ENCODE measurements at regions not wholly inside any gene's neighbourhood (a gene's known extent, or its start where the extent isn't known, plus 50 kb on each side); places are given as distances from the start of the nearest gene placed in this dataset.

- CTCF ChIA-PET = no interaction called here
- H3K4me1 ChIP-seq (ENCODE audit: control insufficient read depth, insufficient read depth, low read length) = no peaks in the 10 kb centered on the region
- ATAC-seq (no peak), DNase-seq (ENCODE audit: low read depth, low spot score) (no peak)
- POLR2A ChIA-PET = no interaction called here
- H3K36me3 ChIP-seq (ENCODE audit: control insufficient read depth, insufficient read depth, low read length) = no peaks in the 10 kb centered on the region
- H3K4me3 ChIP-seq (ENCODE audit: low read depth in 2 of 2, low read length in 2 of 2) = no peak overlapping the region
- BruUV-seq (replicated peaks) = no TSS peak
- no peak for TF ChIP-seq CTCF (IDR thresholded peaks at IDR 0.05)
- TF ChIP-seq POLR2AphosphoS5 (IDR thresholded peaks at IDR 0.05; ENCODE audit: low read depth, low read length) = no peak
- no peak for TF ChIP-seq REST (IDR thresholded peaks at IDR 0.05; ENCODE audit: insufficient read depth in 1 of 2, low read depth in 2 of 2, low read length in 1 of 2)
- TF ChIP-seq SIN3A (IDR thresholded peaks at IDR 0.05; ENCODE audit: borderline replicate concordance, insufficient read depth, low read depth, low read length) = no peak
- TF ChIP-seq TCF7L2 (IDR thresholded peaks at IDR 0.05; ENCODE audit: low read depth, low read length) = no peak
- H3K9me3 ChIP-seq (ENCODE audit: control insufficient read depth, insufficient read depth, low read depth, low read length) = no peaks in the 10 kb centered on the region
- intact Hi-C loops (cut with micrococcal nuclease; ENCODE audit: unreplicated experiment) (no loop called here), in situ Hi-C loops (cut with HindIII; ENCODE audit: low pct_unique_long_range_greater_than_20kb, low sequenced_read_pairs) (no loop called here)
- H3K27ac ChIP-seq (ENCODE audit: low read length) = no peak overlapping the region
- no peaks in the 10 kb centered on the region for H3K27me3 ChIP-seq (ENCODE audit: control insufficient read depth, insufficient read depth, low read length)
Measured at GRCh38 chr16:60452646-60453045, 1583.6 kb downstream of the CDH8 start.

GRCh38 chr16:60438894-60439293, 1597.3 kb downstream of the CDH8 start:
- no peak for ATAC-seq
- H3K4me1 ChIP-seq (ENCODE audit: control insufficient read depth, insufficient read depth, low read length) = no peaks in the 10 kb centered on the region
- BruUV-seq (replicated peaks) = no TSS peak
- no peaks in the 10 kb centered on the region for H3K27me3 ChIP-seq (ENCODE audit: control insufficient read depth, insufficient read depth, low read length)
- H3K36me3 ChIP-seq (ENCODE audit: control insufficient read depth, insufficient read depth, low read length) = no peaks in the 10 kb centered on the region
- no peak for DNase-seq (ENCODE audit: low read depth, low spot score)
- TF ChIP-seq REST (IDR thresholded peaks at IDR 0.05; ENCODE audit: insufficient read depth in 1 of 2, low read depth in 2 of 2, low read length in 1 of 2) = no peak
- no peak for TF ChIP-seq TCF7L2 (IDR thresholded peaks at IDR 0.05; ENCODE audit: low read depth, low read length)
- no peak for TF ChIP-seq POLR2AphosphoS5 (IDR thresholded peaks at IDR 0.05; ENCODE audit: low read depth, low read length)
- TF ChIP-seq SIN3A (IDR thresholded peaks at IDR 0.05; ENCODE audit: borderline replicate concordance, insufficient read depth, low read depth, low read length) = no peak
- POLR2A ChIA-PET = no interaction called here
- no peak overlapping the region for H3K4me3 ChIP-seq (ENCODE audit: low read depth in 2 of 2, low read length in 2 of 2)
- CTCF ChIA-PET = no interaction called here
- in situ Hi-C loops (cut with HindIII; ENCODE audit: low pct_unique_long_range_greater_than_20kb, low sequenced_read_pairs) = no loop called here
- H3K27ac ChIP-seq (ENCODE audit: low read length) = no peak overlapping the region
- H3K9me3 ChIP-seq (ENCODE audit: control insufficient read depth, insufficient read depth, low read depth, low read length) = no peaks in the 10 kb centered on the region
- intact Hi-C loops (cut with micrococcal nuclease; ENCODE audit: unreplicated experiment) = no loop called here

All from Panc1 (cell line).